MCF 10A (cell line): ENCODE measurements at regions not wholly inside any gene's neighbourhood (a gene's known extent, or its start where the extent isn't known, plus 50 kb on each side); places are given as distances from the start of the nearest gene placed in this dataset.

ENCODE experiments used
- BruUV-seq: library from RNA; stranded (reverse); fragments of 400-500 nt; replicated peaks from 2 replicates; lab custom pipeline; 2021; lab: Mats Ljungman, UMichigan
- CTCF ChIA-PET: fragments of 300-600 bp; sonication (Branson Sonifier 250); formaldehyde crosslinking; extraction: SDS; loops from one replicate; lab custom pipeline; 2021; ENCODE audit warnings: antibody characterized with exemption, inconsistent platforms; lab: Yijun Ruan, JAX
- POLR2A ChIA-PET: fragments of 300-600, 350-650 bp; sonication (Branson Sonifier 250); formaldehyde crosslinking; extraction: SDS; loops from one replicate; lab custom pipeline; 2020; ENCODE audit warnings: antibody characterized with exemption, inconsistent platforms; lab: Yijun Ruan, JAX
- DNase-seq: peaks from one replicate; pipeline ENCODE4 v3.0.0-alpha.2; 2018; ENCODE audit not compliant: unreplicated experiment
- H3K27ac Mint-ChIP-seq: one replicate; pipeline ENCODE4 v1.8.0; 2022; ENCODE audit warnings: mild to moderate bottlenecking, low read depth, mixed read lengths; ENCODE audit not compliant: unreplicated experiment
- H3K27me3 Mint-ChIP-seq: one replicate; pipeline ENCODE4 v1.8.0; 2022; ENCODE audit warnings: mixed read lengths; ENCODE audit not compliant: insufficient read depth, unreplicated experiment
- H3K36me3 Mint-ChIP-seq: one replicate; pipeline ENCODE4 v1.8.0; 2022; ENCODE audit warnings: mild to moderate bottlenecking, moderate library complexity, mixed read lengths; ENCODE audit not compliant: insufficient read depth, unreplicated experiment
- H3K4me1 Mint-ChIP-seq: one replicate; pipeline ENCODE4 v1.8.0; 2022; ENCODE audit warnings: mixed read lengths; ENCODE audit not compliant: insufficient read depth, unreplicated experiment
- H3K4me3 Mint-ChIP-seq: one replicate; pipeline ENCODE4 v1.8.0; 2022; ENCODE audit warnings: mild to moderate bottlenecking, moderate library complexity, mixed read lengths; ENCODE audit not compliant: unreplicated experiment
- H3K9me3 Mint-ChIP-seq: one replicate; pipeline ENCODE4 v1.8.0; 2022; ENCODE audit warnings: mixed read lengths; ENCODE audit not compliant: unreplicated experiment
- intact Hi-C: fragments of 100-400 bp; cut with micrococcal nuclease; formaldehyde crosslinking; loops from 2 replicates; pipeline ENCODE4 v1.14.1; 2022
- TF ChIP-seq, protein P1 (sequence below): fragments of 200-600 bp; IDR thresholded peaks from one replicate; pipeline ENCODE4 v1.8.0; 2022; ENCODE audit warnings: antibody characterized with exemption, mild to moderate bottlenecking; ENCODE audit not compliant: unreplicated experiment

DNA sequence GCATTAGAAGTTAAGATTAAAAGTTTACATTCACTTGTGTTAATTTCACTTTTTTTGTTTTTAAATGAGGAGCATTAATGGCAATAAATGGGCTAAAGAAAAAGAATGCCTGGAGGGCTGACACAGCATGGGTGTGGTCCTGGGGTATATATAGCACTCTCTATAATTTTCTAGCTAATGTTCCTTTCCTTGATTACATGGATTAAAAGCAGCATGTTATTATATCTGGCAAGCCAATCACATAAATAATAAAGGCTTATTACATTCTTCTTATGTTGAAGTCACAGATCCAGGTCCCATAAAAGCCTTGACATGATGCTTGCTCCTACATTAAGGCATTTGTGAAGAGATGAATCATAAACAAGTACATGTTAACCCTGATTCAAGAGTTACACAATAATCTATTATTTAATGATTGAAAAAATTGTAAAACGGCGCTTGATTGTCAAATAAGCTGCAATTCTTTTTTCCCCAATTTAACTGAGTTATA is 91.4 kb downstream of the LYPLAL1 start:
- no peaks in the 10 kb centered on the region for H3K27me3 Mint-ChIP-seq
- DNase-seq: no peak
- POLR2A ChIA-PET: no interaction called here
- H3K4me1 Mint-ChIP-seq: no peaks in the 10 kb centered on the region
- intact Hi-C loops: no loop called here
- TF ChIP-seq, protein P1, sequence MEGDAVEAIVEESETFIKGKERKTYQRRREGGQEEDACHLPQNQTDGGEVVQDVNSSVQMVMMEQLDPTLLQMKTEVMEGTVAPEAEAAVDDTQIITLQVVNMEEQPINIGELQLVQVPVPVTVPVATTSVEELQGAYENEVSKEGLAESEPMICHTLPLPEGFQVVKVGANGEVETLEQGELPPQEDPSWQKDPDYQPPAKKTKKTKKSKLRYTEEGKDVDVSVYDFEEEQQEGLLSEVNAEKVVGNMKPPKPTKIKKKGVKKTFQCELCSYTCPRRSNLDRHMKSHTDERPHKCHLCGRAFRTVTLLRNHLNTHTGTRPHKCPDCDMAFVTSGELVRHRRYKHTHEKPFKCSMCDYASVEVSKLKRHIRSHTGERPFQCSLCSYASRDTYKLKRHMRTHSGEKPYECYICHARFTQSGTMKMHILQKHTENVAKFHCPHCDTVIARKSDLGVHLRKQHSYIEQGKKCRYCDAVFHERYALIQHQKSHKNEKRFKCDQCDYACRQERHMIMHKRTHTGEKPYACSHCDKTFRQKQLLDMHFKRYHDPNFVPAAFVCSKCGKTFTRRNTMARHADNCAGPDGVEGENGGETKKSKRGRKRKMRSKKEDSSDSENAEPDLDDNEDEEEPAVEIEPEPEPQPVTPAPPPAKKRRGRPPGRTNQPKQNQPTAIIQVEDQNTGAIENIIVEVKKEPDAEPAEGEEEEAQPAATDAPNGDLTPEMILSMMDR: no peak
- no peak overlapping the region for H3K27ac Mint-ChIP-seq
- H3K4me3 Mint-ChIP-seq: no peak overlapping the region
- H3K36me3 Mint-ChIP-seq: no peaks in the 10 kb centered on the region
- CTCF ChIA-PET: interaction anchor here (1.1 kb wide), 2 partner anchors 11 to 547 kb away, joined by 3 to 4 read pairs; no protein-coding TSS in a partner anchor
- peaks cover 3% of the 10 kb centered on the region for H3K9me3 Mint-ChIP-seq
- BruUV-seq: no TSS peak

DNA sequence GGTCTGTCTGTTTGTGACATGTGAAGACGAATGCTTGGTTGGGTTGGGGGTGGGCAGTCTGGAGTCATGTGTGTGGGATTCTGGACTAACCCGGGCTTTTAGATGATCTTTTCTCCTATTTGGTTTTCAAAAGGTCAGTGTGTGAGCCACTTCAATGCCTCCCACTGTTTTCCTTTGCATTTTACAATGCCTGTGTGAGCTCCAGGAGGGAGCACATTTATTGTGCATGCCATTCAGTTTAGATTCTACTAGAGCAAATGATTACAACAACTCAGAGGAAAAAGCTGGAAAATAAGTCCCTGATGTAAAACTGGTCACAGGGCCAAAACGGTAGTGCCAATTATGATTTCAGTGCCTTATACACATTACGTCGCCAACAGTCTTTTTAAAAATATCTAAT is 90.9 kb downstream of the LYPLAL1 start:
- intact Hi-C loops: no loop called here
- no peak overlapping the region for H3K4me3 Mint-ChIP-seq
- no peak overlapping the region for H3K27ac Mint-ChIP-seq
- no peaks in the 10 kb centered on the region for H3K4me1 Mint-ChIP-seq
- TF ChIP-seq, protein P1: no peak
- no peaks in the 10 kb centered on the region for H3K36me3 Mint-ChIP-seq
- peaks cover 8% of the 10 kb centered on the region for H3K9me3 Mint-ChIP-seq
- CTCF ChIA-PET: interaction anchor here (0.6 to 1.1 kb wide), 2 partner anchors 31 to 547 kb away, joined by 3 read pairs; no protein-coding TSS in a partner anchor
- DNase-seq: no peak
- BruUV-seq: no TSS peak
- H3K27me3 Mint-ChIP-seq: no peaks in the 10 kb centered on the region
- POLR2A ChIA-PET: interaction anchor here (0.7 kb wide), 1 partner anchor 21 kb away, joined by 3 read pairs; no protein-coding TSS in a partner anchor
